GM12878 (cell line): ENCODE measurements at regions not wholly inside any gene's neighbourhood (a gene's known extent, or its start where the extent isn't known, plus 50 kb on each side); places are given as distances from the start of the nearest gene placed in this dataset.

ENCODE experiments used
- ATAC-seq: fragments of 200-7000 bp; cut with Tn5 transposase; 3 replicates; pipeline ENCODE4 v1.9.1; 2020; ENCODE audit warnings: mild to moderate bottlenecking, moderate library complexity
- BruUV-seq: library from RNA; stranded (reverse); fragments of 400-500 nt; replicated peaks from 2 replicates; lab custom pipeline; 2021; lab: Mats Ljungman, UMichigan
- CTCF ChIA-PET: fragments of 300-600 bp; sonication (Branson Sonifier 250); formaldehyde crosslinking; extraction: SDS; loops from one replicate; lab custom pipeline; 2021; ENCODE audit warnings: inconsistent platforms; lab: Yijun Ruan, JAX
- POLR2A ChIA-PET: fragments of 350-600 bp; formaldehyde crosslinking; extraction: SDS; loops from one replicate; lab custom pipeline; 2021; ENCODE audit warnings: inconsistent platforms; lab: Charles Lee
- RAD21 ChIA-PET: fragments of 300-600 bp; sonication (Branson Sonifier 250); formaldehyde crosslinking; loops from one replicate; lab custom pipeline; 2023; ENCODE audit warnings: antibody characterized with exemption; ENCODE audit not compliant: unreplicated experiment; lab: Charles Lee
- SMC1A ChIA-PET: fragments of 300-600 bp; sonication (Branson Sonifier 250); formaldehyde crosslinking; loops from one replicate; lab custom pipeline; 2023; ENCODE audit not compliant: unreplicated experiment, uncharacterized antibody; lab: Charles Lee
- DNase-seq: peaks from one replicate; pipeline ENCODE4 v3.0.0-alpha.2; 2011; ENCODE audit warnings: low read depth, low spot score
- FAIRE-seq: peaks from 3 replicates; lab custom pipeline; 2011; peaks lifted over from hg19 to GRCh38; lab: Jason Lieb, UNC
- H2AFZ ChIP-seq: 2 replicates; pipeline ENCODE4 v1.6.0; 2011; ENCODE audit warnings: low read depth, low read length, control low read depth; ENCODE audit not compliant: control insufficient read depth
- H3K27ac ChIP-seq: 2 replicates; pipeline ENCODE4 v1.5.1; 2011; ENCODE audit warnings: control low read depth; ENCODE audit not compliant: control insufficient read depth, insufficient read depth
- H3K27me3 ChIP-seq, 2 experiments: replicated peaks in 1 of 2; 2 replicates each; pipeline versions ENCODE4 v1.6.0 to v1.6.1; 2011; ENCODE audit warnings: low read length in 1 of 2; ENCODE audit not compliant: control insufficient read depth in 2 of 2, insufficient read depth in 2 of 2
- H3K36me3 ChIP-seq, 2 experiments: 2 replicates each; pipeline ENCODE4 v1.5.1; 2011; ENCODE audit warnings: low read length in 1 of 2; ENCODE audit not compliant: control insufficient read depth in 2 of 2, insufficient read depth in 2 of 2
- H3K4me1 ChIP-seq: 2 replicates; pipeline ENCODE4 v1.6.1; 2011; ENCODE audit warnings: mild to moderate bottlenecking, low read length, moderate library complexity, mixed read lengths; ENCODE audit not compliant: control insufficient read depth, insufficient read depth
- H3K4me2 ChIP-seq: 2 replicates; pipeline ENCODE4 v1.6.0; 2011; ENCODE audit warnings: control low read depth; ENCODE audit not compliant: control insufficient read depth, insufficient read depth
- H3K4me3 ChIP-seq: fragments of 200-600 bp; sonication (generic); 2 replicates; pipeline ENCODE4 v1.5.1; 2016
- H3K79me2 ChIP-seq: 2 replicates; pipeline ENCODE4 v1.6.0; 2011; ENCODE audit warnings: low read length; ENCODE audit not compliant: control insufficient read depth, insufficient read depth
- H3K9ac ChIP-seq: 2 replicates; pipeline ENCODE4 v1.8.0; 2011; ENCODE audit warnings: low read length, control low read depth, mixed read lengths; ENCODE audit not compliant: control insufficient read depth, insufficient read depth
- H3K9me3 ChIP-seq: replicated peaks from 3 replicates; pipeline ENCODE4 v1.5.1; 2011; ENCODE audit warnings: mild to moderate bottlenecking, low read length; ENCODE audit not compliant: control insufficient read depth, insufficient read depth
- H4K20me1 ChIP-seq: 2 replicates; pipeline ENCODE4 v1.6.0; 2011; ENCODE audit not compliant: control insufficient read depth, insufficient read depth
- BMI1 ChIP-seq: fragments of 450-650 bp; IDR thresholded peaks from 2 replicates; pipeline ENCODE4 v1.6.1; 2016; ENCODE audit warnings: mild to moderate bottlenecking, moderate library complexity, borderline replicate concordance
- IRF4 ChIP-seq: IDR thresholded peaks from 2 replicates; pipeline ENCODE4 v1.6.1; 2011; ENCODE audit warnings: low read depth, low read length
- KAT2A ChIP-seq: conservative IDR thresholded peaks from 2 replicates; pipeline ENCODE4 v1.6.1; 2011; ENCODE audit warnings: low read depth, low read length; ENCODE audit not compliant: control insufficient read depth
- RCOR1 ChIP-seq: conservative IDR thresholded peaks from 2 replicates; pipeline ENCODE4 v1.6.1; 2012; ENCODE audit warnings: low read depth, low read length, improper control_type of control experiment
- SPI1 ChIP-seq: IDR thresholded peaks from 2 replicates; pipeline ENCODE4 v1.6.1; 2011; ENCODE audit warnings: low read depth, mild to moderate bottlenecking, low read length, moderate library complexity, borderline replicate concordance; ENCODE audit not compliant: insufficient read depth
- SUZ12 ChIP-seq: fragments of 200-600 bp; sonication (generic); IDR thresholded peaks from one replicate; pipeline ENCODE4 v1.6.1; 2018; ENCODE audit warnings: antibody characterized with exemption, mild to moderate bottlenecking; ENCODE audit not compliant: unreplicated experiment
- TCF12 ChIP-seq: IDR thresholded peaks from 2 replicates; pipeline ENCODE4 v1.6.1; 2011; ENCODE audit warnings: low read depth, mild to moderate bottlenecking, low read length
- ZNF274 ChIP-seq: IDR thresholded peaks from one replicate; pipeline ENCODE4 v1.8.0; 2011; ENCODE audit not compliant: insufficient read length, insufficient read depth
- WGBS: methylation state at CpG from one replicate; pipeline ENCODE4 v1.1.6; 2016; ENCODE audit warnings: low lambda C conversion rate; ENCODE audit not compliant: insufficient replicate concordance, insufficient coverage; ENCODE audit errors: missing lambda C conversion rate; 5-methylcytosine and 5-hydroxymethylcytosine counted together
- in situ Hi-C: fragments of 300-500 bp; cut with MboI; formaldehyde crosslinking; loops from 9 replicates; pipeline ENCODE4 v1.14.3; 2018; ENCODE audit warnings: mixed read lengths
- intact Hi-C: fragments of 100-400 bp; cut with micrococcal nuclease; formaldehyde crosslinking; loops from one replicate; pipeline ENCODE4 v1.14.2; 2022; ENCODE audit not compliant: unreplicated experiment
- TF ChIP-seq, protein P1 (sequence below): IDR thresholded peaks from 2 replicates; pipeline ENCODE4 v1.6.1; 2011; ENCODE audit warnings: mild to moderate bottlenecking, low read depth, low read length, moderate library complexity; ENCODE audit not compliant: insufficient replicate concordance

DNA sequence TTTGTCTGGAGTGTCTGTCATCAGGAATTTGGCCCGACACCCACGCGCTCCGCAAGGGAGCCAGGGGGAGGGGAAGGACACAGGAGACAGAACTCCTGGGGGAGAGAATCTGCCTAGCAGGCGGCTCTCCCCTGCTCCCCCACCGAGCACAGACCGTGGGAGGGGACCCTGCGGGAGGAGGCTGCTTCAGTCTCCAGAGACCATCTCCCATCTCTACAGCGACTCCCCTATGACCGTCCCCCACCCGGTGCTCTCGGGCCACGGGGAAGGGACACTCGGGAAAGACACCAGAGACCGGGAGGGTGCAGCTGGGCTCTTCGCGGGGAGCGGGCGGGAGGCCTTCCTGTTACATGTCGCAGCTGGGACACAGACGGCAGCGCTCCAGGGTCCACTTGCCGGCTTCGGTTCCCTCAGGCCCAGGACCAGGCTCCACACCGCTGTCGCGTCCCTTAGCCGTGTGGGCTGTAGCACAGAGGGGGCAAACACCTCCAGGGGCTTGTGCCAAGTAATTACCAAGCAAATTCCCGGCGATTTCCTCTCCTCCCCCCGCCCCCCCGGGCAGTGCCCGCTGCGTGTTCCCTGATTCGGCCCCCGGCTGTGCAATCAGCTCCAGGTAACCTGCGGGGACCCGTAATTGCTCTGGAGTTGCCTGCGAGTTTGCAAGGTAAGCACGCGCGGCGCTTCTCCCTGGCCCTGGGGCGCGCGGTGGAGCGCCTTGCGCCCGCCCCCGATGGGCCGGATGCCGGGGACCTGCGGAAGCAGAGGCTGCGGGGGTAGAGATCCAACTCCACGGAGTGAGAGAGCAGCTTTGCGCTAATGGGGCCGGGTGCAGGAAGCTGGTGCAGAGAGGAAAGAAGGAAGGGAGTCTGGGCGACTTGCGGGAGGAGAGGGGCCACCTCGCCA is 155.1 kb upstream of the CADM1 start:
- Histone ChIP-seq H3K4me2 (no peak overlapping the region), H3K9me3 (no peaks in the 10 kb centered on the region), H2AFZ (no peak overlapping the region), H3K4me3 (no peak overlapping the region), H3K36me3 (no peaks in the 10 kb centered on the region), H3K79me2 (no peaks in the 10 kb centered on the region), H3K9ac (no peak overlapping the region), H4K20me1 (no peaks in the 10 kb centered on the region), H3K27me3 (peaks cover 0 to 8% of the 10 kb centered on the region in 2 experiments), H3K27ac (no peak overlapping the region), H3K4me1 (no peaks in the 10 kb centered on the region)
- ChIA-PET SMC1A (no interaction called here), CTCF (interaction anchor here (0.6 kb wide), 1 partner anchor 511 kb away, joined by 3 read pairs; no protein-coding TSS in a partner anchor), POLR2A (no interaction called here), RAD21 (no interaction called here)
- WGBS: 29% methylated on average over 56 of the region's 60 CpGs
- BruUV-seq: no TSS peak
- in situ Hi-C loops (no loop called here), intact Hi-C loops (no loop called here)
- TF ChIP-seq IRF4 (no peak), SPI1 (no peak), ZNF274 (no peak), RCOR1 (no peak), KAT2A (no peak), BMI1 (no peak), TCF12 (no peak), SUZ12 (peak; percentile 62)
- TF ChIP-seq, protein P1, sequence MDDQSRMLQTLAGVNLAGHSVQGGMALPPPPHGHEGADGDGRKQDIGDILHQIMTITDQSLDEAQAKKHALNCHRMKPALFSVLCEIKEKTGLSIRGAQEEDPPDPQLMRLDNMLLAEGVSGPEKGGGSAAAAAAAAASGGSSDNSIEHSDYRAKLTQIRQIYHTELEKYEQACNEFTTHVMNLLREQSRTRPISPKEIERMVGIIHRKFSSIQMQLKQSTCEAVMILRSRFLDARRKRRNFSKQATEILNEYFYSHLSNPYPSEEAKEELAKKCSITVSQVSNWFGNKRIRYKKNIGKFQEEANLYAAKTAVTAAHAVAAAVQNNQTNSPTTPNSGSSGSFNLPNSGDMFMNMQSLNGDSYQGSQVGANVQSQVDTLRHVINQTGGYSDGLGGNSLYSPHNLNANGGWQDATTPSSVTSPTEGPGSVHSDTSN: no peak
- ATAC-seq: no peak
- FAIRE-seq: no peak
- no peak for DNase-seq
